ENCODE measurements at regions not wholly inside any gene's neighbourhood (a gene's known extent, or its start where the extent isn't known, plus 50 kb on each side); places are given as distances from the start of the nearest gene placed in this dataset.
"Not testable (repeated sequence)": the region's sequence is repeated elsewhere in the genome, so short reads cannot be mapped to it uniquely, and the experiment has no call there.

- DNase-seq, H3K27me3 Mint-ChIP-seq, H3K27ac Mint-ChIP-seq, H3K9me3 Mint-ChIP-seq, H3K4me1 Mint-ChIP-seq, H3K4me3 Mint-ChIP-seq, H3K36me3 Mint-ChIP-seq: not testable (repeated sequence)
Observed at GRCh38 chrX:71822314-71822713, 59.2 kb downstream of the CXorf49B start.

GRCh38 chrX:71823391-71824057, 60.4 kb downstream of the CXorf49B start:
- H3K4me1 Mint-ChIP-seq: peaks cover 3% of the 10 kb centered on the region
- DNase-seq: no peak
- no peak overlapping the region for H3K4me3 Mint-ChIP-seq
- H3K9me3 Mint-ChIP-seq: no peaks in the 10 kb centered on the region
- H3K36me3 Mint-ChIP-seq: no peaks in the 10 kb centered on the region
- H3K27ac Mint-ChIP-seq: no peak overlapping the region
- H3K27me3 Mint-ChIP-seq: no peaks in the 10 kb centered on the region

DNA sequence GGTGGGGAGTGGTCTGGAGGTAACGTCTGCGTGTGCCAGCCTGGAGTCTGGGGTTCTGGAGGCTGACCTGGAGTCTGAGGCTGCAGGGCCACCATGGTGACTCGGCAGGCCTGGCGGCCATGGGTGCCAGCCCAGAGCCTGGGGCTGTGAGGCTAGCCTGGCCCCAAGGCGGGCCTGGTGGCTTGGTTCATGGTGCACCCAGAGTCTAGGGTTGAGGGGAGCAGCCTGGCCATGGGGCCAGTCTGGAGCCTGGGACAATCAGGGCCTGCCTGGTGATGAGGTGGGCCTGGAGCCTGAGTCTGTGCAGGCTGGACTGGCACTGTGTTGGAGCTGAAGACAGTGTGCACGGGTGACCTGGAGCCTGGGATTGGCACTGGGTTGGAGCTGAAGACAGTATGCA, 64.9 kb downstream of the CXorf49B start:
- H3K27me3 Mint-ChIP-seq: no peaks in the 10 kb centered on the region

DNA sequence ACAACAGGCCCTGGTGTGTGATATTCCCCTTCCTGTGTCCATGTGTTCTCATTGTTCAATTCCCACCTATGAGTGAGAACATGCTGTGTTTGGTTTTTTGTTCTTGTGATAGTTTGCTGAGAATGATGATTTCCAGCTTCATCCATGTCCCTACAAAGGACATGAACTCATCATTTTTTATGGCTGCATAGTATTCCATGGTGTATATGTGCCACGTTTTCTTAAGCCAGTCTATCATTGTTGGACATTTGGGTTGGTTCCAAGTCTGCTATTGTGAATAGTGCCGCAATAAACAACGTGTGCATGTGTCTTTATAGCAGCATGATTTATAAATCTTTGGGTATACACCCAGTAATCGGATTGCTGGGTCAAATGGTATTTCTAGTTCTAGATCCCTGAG, 72.6 kb upstream of the NHSL2 start:
- H3K4me3 Mint-ChIP-seq, H3K9me3 Mint-ChIP-seq, H3K4me1 Mint-ChIP-seq, DNase-seq, H3K27ac Mint-ChIP-seq, H3K36me3 Mint-ChIP-seq, H3K27me3 Mint-ChIP-seq: not testable (repeated sequence)

More for the DNA sequence above, 64.9 kb downstream of the CXorf49B start:
- Mint-ChIP-seq H3K4me1 (peaks cover 2% of the 10 kb centered on the region), H3K9me3 (peaks cover 16% of the 10 kb centered on the region), H3K27ac (no peak overlapping the region), H3K36me3 (peaks cover 3% of the 10 kb centered on the region), H3K4me3 (no peak overlapping the region)
- no peak for DNase-seq

DNA sequence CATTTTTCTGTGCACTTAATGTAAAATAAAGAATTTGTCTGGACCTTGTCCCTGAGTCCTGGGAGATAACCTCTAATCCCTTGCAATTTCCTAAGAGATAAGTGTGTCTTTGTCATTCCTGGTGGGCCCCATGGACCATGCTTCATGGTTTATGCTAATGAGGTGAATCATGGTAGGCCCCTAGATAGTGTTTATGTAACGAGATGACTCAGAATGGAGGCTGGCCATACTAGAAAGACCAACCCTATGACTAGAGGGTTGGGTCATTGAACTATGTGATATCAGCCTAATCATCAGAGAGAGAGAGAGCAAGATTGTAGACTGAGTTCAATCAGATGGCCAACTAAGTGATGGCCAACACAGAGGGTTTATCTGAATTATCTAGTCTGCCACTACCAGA, 64.2 kb upstream of the NHSL2 start:
- Mint-ChIP-seq H3K36me3 (no peaks in the 10 kb centered on the region), H3K4me1 (no peaks in the 10 kb centered on the region), H3K27ac (no peak overlapping the region), H3K27me3 (peaks cover 8% of the 10 kb centered on the region), H3K9me3 (no peaks in the 10 kb centered on the region), H3K4me3 (no peak overlapping the region)
- no peak for DNase-seq

GRCh38 chrX:71852182-71852581, 58.5 kb upstream of the NHSL2 start:
- no peak for DNase-seq
- no peak overlapping the region for H3K27ac Mint-ChIP-seq
- H3K4me3 Mint-ChIP-seq: no peak overlapping the region
- H3K9me3 Mint-ChIP-seq: no peaks in the 10 kb centered on the region
- no peaks in the 10 kb centered on the region for H3K4me1 Mint-ChIP-seq
- no peaks in the 10 kb centered on the region for H3K36me3 Mint-ChIP-seq
- H3K27me3 Mint-ChIP-seq: peaks cover 11% of the 10 kb centered on the region

DNA sequence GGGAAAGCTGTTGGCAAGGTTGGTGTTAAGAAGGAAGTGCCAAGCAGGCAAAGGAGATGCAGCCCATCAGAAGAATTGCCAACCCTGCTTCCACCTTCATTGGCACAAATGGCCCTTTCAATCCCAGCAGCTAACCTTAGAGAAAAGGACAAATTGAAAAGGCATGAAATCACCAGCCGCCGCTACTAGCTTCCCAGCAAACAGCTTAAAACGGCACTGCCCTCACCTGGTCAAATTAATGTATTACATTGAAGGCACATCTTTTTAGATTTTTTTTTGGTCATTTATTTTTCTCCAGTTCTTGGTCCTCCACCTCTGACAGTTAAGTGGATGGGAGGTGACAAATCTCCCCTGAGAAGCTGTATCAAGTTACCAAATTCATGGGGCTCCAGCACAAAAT, 51.0 kb upstream of the NHSL2 start:
- Mint-ChIP-seq H3K4me1 (peaks cover 3% of the 10 kb centered on the region), H3K27ac (no peak overlapping the region), H3K27me3 (peaks cover 14% of the 10 kb centered on the region), H3K9me3 (no peaks in the 10 kb centered on the region), H3K36me3 (peaks cover 2% of the 10 kb centered on the region), H3K4me3 (no peak overlapping the region)
- DNase-seq: peak; percentile 9

Data from activated naive CD8-positive, alpha-beta T cell treated with anti-CD3 and anti-CD28 coated beads for 36 hours (primary cell).